Right lobe of liver (tissue), 4 donors: ENCODE measurements at regions not wholly inside any gene's neighbourhood (a gene's known extent, or its start where the extent isn't known, plus 50 kb on each side); places are given as distances from the start of the nearest gene placed in this dataset.

ENCODE experiments used
- CTCF ChIP-seq, 4 donors: fragments of 200-600 bp in 3 of 4; fragments of 450-650 bp in 1 of 4; IDR thresholded peaks; one replicate each; pipeline versions ENCODE4 v1.5.1 to v1.8.0; 2016 to 2022; ENCODE audit warnings: antibody characterized with exemption in 4 of 4, mild to moderate bottlenecking in 2 of 4
- POLR2A ChIP-seq: fragments of 450-650 bp; IDR thresholded peaks from one replicate; pipeline ENCODE4 v1.6.1; 2017; ENCODE audit warnings: antibody characterized with exemption, mild to moderate bottlenecking
- donor health status: DM: no; HTN: no; CAD: no.
- donor health status: DM: no; HTN: no; CAD: no.
- donor health status: DM: no; HTN: yes; CAD: no.

- no peak for TF ChIP-seq CTCF (IDR thresholded peaks at IDR 0.05)
- TF ChIP-seq POLR2A = no peak
Observed at GRCh38 chr6:138714493-138714892, 59.1 kb upstream of the CCDC28A start.
